WTC11 (cell line): ENCODE measurements at regions not wholly inside any gene's neighbourhood (a gene's known extent, or its start where the extent isn't known, plus 50 kb on each side); places are given as distances from the start of the nearest gene placed in this dataset.

Experiments
- ATAC-seq: fragments of 200-7000 bp; cut with Tn5 transposase; 2 replicates; pipeline ENCODE4 v1.10.0; 2021; ENCODE audit warnings: mild to moderate bottlenecking, moderate library complexity
- CTCF ChIA-PET: fragments of 300-600 bp; sonication (Branson Sonifier 250); formaldehyde crosslinking; loops from one replicate; lab custom pipeline; 2021; ENCODE audit warnings: antibody characterized with exemption; lab: Charles Lee
- POLR2A ChIA-PET: fragments of 350-600 bp; sonication (Branson Sonifier 250); formaldehyde crosslinking; loops from one replicate; lab custom pipeline; 2021; ENCODE audit warnings: antibody characterized with exemption; lab: Charles Lee
- DNase-seq: peaks from one replicate; pipeline ENCODE4 v3.0.0; 2021; ENCODE audit warnings: low spot score
- H3K27ac Mint-ChIP-seq: 2 replicates; pipeline ENCODE4 v1.8.0; 2021; ENCODE audit warnings: mixed read lengths
- H3K27me3 Mint-ChIP-seq: 2 replicates; pipeline ENCODE4 v1.8.0; 2021; ENCODE audit warnings: low read depth, mild to moderate bottlenecking, moderate library complexity, mixed read lengths
- H3K36me3 Mint-ChIP-seq: 2 replicates; pipeline ENCODE4 v1.8.0; 2021; ENCODE audit warnings: mixed read lengths
- H3K4me1 Mint-ChIP-seq: 2 replicates; pipeline ENCODE4 v1.8.0; 2022; ENCODE audit warnings: mixed read lengths
- H3K4me3 Mint-ChIP-seq: 2 replicates; pipeline ENCODE4 v1.8.0; 2021; ENCODE audit warnings: mild to moderate bottlenecking, moderate library complexity, mixed read lengths
- H3K9me3 Mint-ChIP-seq: 2 replicates; pipeline ENCODE4 v1.8.0; 2021; ENCODE audit warnings: mixed read lengths
- AR ChIP-seq: fragments of 250-450 bp; sonication (Bioruptor Pico); IDR thresholded peaks from 2 replicates; pipeline ENCODE4 v1.9.0; 2021; ENCODE audit warnings: mild to moderate bottlenecking
- ARID4B ChIP-seq: sonication (generic); formaldehyde crosslinking; IDR thresholded peaks from 2 replicates; pipeline ENCODE4 v1.8.0; 2023; ENCODE audit warnings: missing genetic modification reagents, mild to moderate bottlenecking, borderline replicate concordance
- CBFB ChIP-seq: sonication (generic); formaldehyde crosslinking; IDR thresholded peaks from 2 replicates; pipeline ENCODE4 v1.8.1; 2022; ENCODE audit warnings: mild to moderate bottlenecking, low read depth, missing genetic modification reagents
- CREB1 ChIP-seq: sonication (generic); formaldehyde crosslinking; IDR thresholded peaks from 2 replicates; pipeline ENCODE4 v1.8.0; 2023; ENCODE audit warnings: mild to moderate bottlenecking, missing genetic modification reagents
- ERG ChIP-seq: fragments of 250-450 bp; sonication (Bioruptor Pico); IDR thresholded peaks from 2 replicates; pipeline ENCODE4 v1.8.0; 2021; ENCODE audit warnings: mild to moderate bottlenecking
- ETV6 ChIP-seq: sonication (generic); formaldehyde crosslinking; IDR thresholded peaks from 2 replicates; pipeline ENCODE4 v1.8.1; 2022; ENCODE audit warnings: mild to moderate bottlenecking, missing genetic modification reagents
- FOXJ3 ChIP-seq: sonication (generic); formaldehyde crosslinking; IDR thresholded peaks from 2 replicates; pipeline ENCODE4 v1.9.0; 2021; ENCODE audit warnings: missing genetic modification reagents, mild to moderate bottlenecking, borderline replicate concordance
- FOXP1 ChIP-seq: sonication (generic); formaldehyde crosslinking; IDR thresholded peaks from 2 replicates; pipeline ENCODE4 v1.8.0; 2022; ENCODE audit warnings: missing genetic modification reagents, mild to moderate bottlenecking, moderate library complexity, borderline replicate concordance
- FOXP4 ChIP-seq: sonication (generic); formaldehyde crosslinking; IDR thresholded peaks from 2 replicates; pipeline ENCODE4 v1.8.0; 2022; ENCODE audit warnings: mild to moderate bottlenecking, missing genetic modification reagents
- IRF2 ChIP-seq: sonication (generic); formaldehyde crosslinking; IDR thresholded peaks from 2 replicates; pipeline ENCODE4 v1.8.0; 2022; ENCODE audit warnings: low read depth, missing genetic modification reagents, borderline replicate concordance
- JUN ChIP-seq: sonication (generic); formaldehyde crosslinking; IDR thresholded peaks from 2 replicates; pipeline ENCODE4 v1.8.0; 2023; ENCODE audit warnings: mild to moderate bottlenecking, missing genetic modification reagents
- MAX ChIP-seq: sonication (generic); formaldehyde crosslinking; IDR thresholded peaks from 2 replicates; pipeline ENCODE4 v1.8.0; 2022; ENCODE audit warnings: mild to moderate bottlenecking, missing genetic modification reagents
- NFE2L1 ChIP-seq: sonication (generic); formaldehyde crosslinking; IDR thresholded peaks from 2 replicates; pipeline ENCODE4 v1.8.1; 2023; ENCODE audit warnings: missing genetic modification reagents
- NR3C1 ChIP-seq: sonication (generic); formaldehyde crosslinking; conservative IDR thresholded peaks from 2 replicates; pipeline ENCODE4 v1.8.1; 2023; ENCODE audit warnings: low read depth, mild to moderate bottlenecking, missing genetic modification reagents
- USF1 ChIP-seq: sonication (generic); formaldehyde crosslinking; IDR thresholded peaks from 2 replicates; pipeline ENCODE4 v1.8.0; 2022; ENCODE audit warnings: mild to moderate bottlenecking, missing genetic modification reagents
- ZNF396 ChIP-seq: fragments of 250-450 bp; sonication (Bioruptor Pico); IDR thresholded peaks from 2 replicates; pipeline ENCODE4 v1.8.0; 2021; ENCODE audit warnings: mild to moderate bottlenecking, moderate library complexity, borderline replicate concordance
- TF ChIP-seq, protein P1 (sequence below): sonication (generic); formaldehyde crosslinking; IDR thresholded peaks from 2 replicates; pipeline ENCODE4 v1.8.1; 2022; ENCODE audit warnings: missing genetic modification reagents, borderline replicate concordance
- TF ChIP-seq, protein P2 (sequence below): sonication (generic); formaldehyde crosslinking; IDR thresholded peaks from 2 replicates; pipeline ENCODE4 v1.8.1; 2022; ENCODE audit warnings: mild to moderate bottlenecking, missing genetic modification reagents, moderate library complexity, borderline replicate concordance

DNA sequence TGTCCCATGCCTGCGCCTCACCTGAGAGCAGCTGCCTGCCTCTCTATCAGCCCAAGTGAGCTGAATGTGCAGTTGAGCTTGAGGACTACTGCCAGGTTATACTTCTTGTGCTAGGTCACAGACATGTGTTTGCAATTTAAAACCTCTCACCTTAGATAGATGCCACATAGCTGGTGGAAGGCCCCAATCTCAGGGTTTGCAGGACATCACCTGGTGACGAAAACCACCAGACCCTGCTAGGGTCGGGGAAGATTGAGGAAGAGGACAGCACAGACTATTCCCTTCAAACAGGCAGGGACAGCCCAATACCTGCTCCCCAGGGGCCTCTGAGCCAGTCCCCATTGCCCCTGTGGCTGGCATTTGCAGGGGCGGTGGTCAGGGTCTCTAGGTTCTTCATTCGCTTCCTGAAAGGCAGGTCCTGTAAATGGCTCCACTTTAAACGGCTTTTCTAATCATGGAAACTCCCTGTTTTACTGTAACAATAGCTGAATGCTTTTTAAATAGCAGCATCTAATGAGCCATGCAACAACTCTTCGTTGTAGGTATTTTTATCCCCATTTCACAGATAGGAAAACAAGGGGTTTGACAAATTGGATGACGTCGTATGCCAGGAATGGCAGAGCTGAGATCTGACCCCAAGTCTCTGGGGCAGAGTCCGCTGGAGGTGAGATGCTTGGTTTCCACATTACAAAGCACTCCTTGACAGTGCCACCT lies 80.1 kb downstream of the EMX2 start:
- H3K4me1 Mint-ChIP-seq = no peaks in the 10 kb centered on the region
- no peak overlapping the region for H3K27ac Mint-ChIP-seq
- TF ChIP-seq FOXJ3 (CRISPR knock-in tag) = no peak
- POLR2A ChIA-PET = no interaction called here
- H3K36me3 Mint-ChIP-seq = peaks cover 2% of the 10 kb centered on the region; the same call in 1 of the 2 replicates
- H3K4me3 Mint-ChIP-seq = no peak overlapping the region
- H3K9me3 Mint-ChIP-seq = peaks cover 21% of the 10 kb centered on the region
- CTCF ChIA-PET = no interaction called here
- ATAC-seq = no peak
- no peaks in the 10 kb centered on the region; the same call in none of the 2 replicates for H3K27me3 Mint-ChIP-seq
- DNase-seq = no peak

DNA sequence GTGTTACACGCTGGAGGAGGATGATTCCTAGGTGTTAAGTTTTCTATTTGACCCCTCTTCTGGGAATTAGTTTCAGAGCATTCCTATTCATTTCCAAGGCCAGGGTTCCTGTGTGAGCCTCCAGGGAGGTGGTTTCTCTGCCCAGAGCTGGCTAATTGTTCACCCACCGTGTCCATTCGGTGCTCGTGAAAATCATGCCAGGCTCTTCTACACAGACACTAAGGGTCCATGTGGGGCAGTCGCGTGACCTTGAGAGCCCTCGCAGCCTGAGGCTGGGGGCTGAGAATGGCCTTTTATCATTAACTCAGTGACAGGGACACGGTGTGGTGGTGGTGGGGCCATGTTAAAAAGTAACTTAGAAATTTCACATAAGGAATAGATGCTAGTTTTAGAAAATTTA lies 83.7 kb downstream of the EMX2 start:
- H3K9me3 Mint-ChIP-seq = peaks cover 14% of the 10 kb centered on the region
- no peaks in the 10 kb centered on the region for H3K4me1 Mint-ChIP-seq
- H3K36me3 Mint-ChIP-seq = peaks cover 2% of the 10 kb centered on the region; the same call in 1 of the 2 replicates
- ATAC-seq (no peak), DNase-seq (no peak)
- H3K27ac Mint-ChIP-seq = no peak overlapping the region
- no peaks in the 10 kb centered on the region for H3K27me3 Mint-ChIP-seq
- CTCF ChIA-PET = no interaction called here
- POLR2A ChIA-PET = no interaction called here
- H3K4me3 Mint-ChIP-seq = no peak overlapping the region
- TF ChIP-seq CREB1 (CRISPR knock-in tag) (no peak), FOXP1 (CRISPR knock-in tag) (no peak), NFE2L1 (CRISPR knock-in tag) (no peak), CBFB (CRISPR knock-in tag) (no peak), JUN (CRISPR knock-in tag) (no peak), ETV6 (CRISPR knock-in tag) (no peak), ERG (CRISPR knock-in tag) (no peak), ARID4B (CRISPR knock-in tag) (no peak), NR3C1 (no peak), IRF2 (no peak), MAX (no peak), AR (CRISPR knock-in tag) (no peak), FOXP4 (no peak), USF1 (no peak), ZNF396 (CRISPR knock-in tag) (no peak)
- TF ChIP-seq, protein P1, sequence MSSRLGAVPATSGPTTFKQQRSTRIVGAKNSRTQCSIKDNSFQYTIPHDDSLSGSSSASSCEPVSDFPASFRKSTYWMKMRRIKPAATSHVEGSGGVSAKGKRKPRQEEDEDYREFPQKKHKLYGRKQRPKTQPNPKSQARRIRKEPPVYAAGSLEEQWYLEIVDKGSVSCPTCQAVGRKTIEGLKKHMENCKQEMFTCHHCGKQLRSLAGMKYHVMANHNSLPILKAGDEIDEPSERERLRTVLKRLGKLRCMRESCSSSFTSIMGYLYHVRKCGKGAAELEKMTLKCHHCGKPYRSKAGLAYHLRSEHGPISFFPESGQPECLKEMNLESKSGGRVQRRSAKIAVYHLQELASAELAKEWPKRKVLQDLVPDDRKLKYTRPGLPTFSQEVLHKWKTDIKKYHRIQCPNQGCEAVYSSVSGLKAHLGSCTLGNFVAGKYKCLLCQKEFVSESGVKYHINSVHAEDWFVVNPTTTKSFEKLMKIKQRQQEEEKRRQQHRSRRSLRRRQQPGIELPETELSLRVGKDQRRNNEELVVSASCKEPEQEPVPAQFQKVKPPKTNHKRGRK = no peak
- TF ChIP-seq, protein P2, sequence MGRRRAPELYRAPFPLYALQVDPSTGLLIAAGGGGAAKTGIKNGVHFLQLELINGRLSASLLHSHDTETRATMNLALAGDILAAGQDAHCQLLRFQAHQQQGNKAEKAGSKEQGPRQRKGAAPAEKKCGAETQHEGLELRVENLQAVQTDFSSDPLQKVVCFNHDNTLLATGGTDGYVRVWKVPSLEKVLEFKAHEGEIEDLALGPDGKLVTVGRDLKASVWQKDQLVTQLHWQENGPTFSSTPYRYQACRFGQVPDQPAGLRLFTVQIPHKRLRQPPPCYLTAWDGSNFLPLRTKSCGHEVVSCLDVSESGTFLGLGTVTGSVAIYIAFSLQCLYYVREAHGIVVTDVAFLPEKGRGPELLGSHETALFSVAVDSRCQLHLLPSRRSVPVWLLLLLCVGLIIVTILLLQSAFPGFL = no peak
